ENCODE measurements at regions not wholly inside any gene's neighbourhood (a gene's known extent, or its start where the extent isn't known, plus 50 kb on each side); places are given as distances from the start of the nearest gene placed in this dataset.

- no peak for TF ChIP-seq CTCF (IDR thresholded peaks at IDR 0.05)
- no peak for TF ChIP-seq EP300 (IDR thresholded peaks at IDR 0.05)
- TF ChIP-seq POLR2A (IDR thresholded peaks at IDR 0.05): no peak
- no peaks in the 10 kb centered on the region for H3K9me3 ChIP-seq
- no peak overlapping the region for H3K27ac ChIP-seq
- H3K27me3 ChIP-seq: no peaks in the 10 kb centered on the region
- H3K4me1 ChIP-seq: no peaks in the 10 kb centered on the region
- H3K4me3 ChIP-seq: no peak overlapping the region
- H3K36me3 ChIP-seq: no peaks in the 10 kb centered on the region
- no peak for DNase-seq (ENCODE audit: low spot score in 2 of 2)
- 62 to 68% methylated on average over 4 of the region's 4 CpGs for WGBS, 2 donors
These were observed 93.2 kb upstream of the ALX4 start for GRCh38 chr11:44403176-44403575.

GRCh38 chr11:44403587-44404273 lies 93.8 kb upstream of the ALX4 start:
- 55 to 60% methylated on average over 6 of the region's 6 CpGs for WGBS, 2 donors
- Histone ChIP-seq H3K36me3 (no peaks in the 10 kb centered on the region), H3K9me3 (no peaks in the 10 kb centered on the region), H3K27me3 (no peaks in the 10 kb centered on the region), H3K4me1 (no peaks in the 10 kb centered on the region), H3K4me3 (no peak overlapping the region), H3K27ac (no peak overlapping the region)
- TF ChIP-seq POLR2A (IDR thresholded peaks at IDR 0.05) (no peak), EP300 (IDR thresholded peaks at IDR 0.05) (no peak), CTCF (IDR thresholded peaks at IDR 0.05) (no peak)
- no peak for DNase-seq (ENCODE audit: low spot score in 2 of 2)

GRCh38 chr11:44404301-44404700 lies 94.4 kb upstream of the ALX4 start:
- Histone ChIP-seq H3K27me3 (no peaks in the 10 kb centered on the region), H3K4me1 (no peaks in the 10 kb centered on the region), H3K36me3 (no peaks in the 10 kb centered on the region), H3K27ac (no peak overlapping the region), H3K4me3 (no peak overlapping the region), H3K9me3 (no peaks in the 10 kb centered on the region)
- 72 to 74% methylated on average over 6 of the region's 6 CpGs for WGBS, 2 donors
- TF ChIP-seq CTCF (IDR thresholded peaks at IDR 0.05) (no peak), POLR2A (IDR thresholded peaks at IDR 0.05) (no peak), EP300 (IDR thresholded peaks at IDR 0.05) (no peak)
- no peak for DNase-seq (ENCODE audit: low spot score in 2 of 2)

- Histone ChIP-seq H3K4me1 (no peaks in the 10 kb centered on the region), H3K4me3 (no peak overlapping the region), H3K27me3 (no peaks in the 10 kb centered on the region), H3K36me3 (no peaks in the 10 kb centered on the region), H3K27ac (no peak overlapping the region), H3K9me3 (no peaks in the 10 kb centered on the region)
- DNase-seq (ENCODE audit: low spot score in 2 of 2): no peak
- 67 to 68% methylated on average over 10 of the region's 10 CpGs for WGBS, 2 donors
- no peak for TF ChIP-seq CTCF (IDR thresholded peaks at IDR 0.05)
- no peak for TF ChIP-seq EP300 (IDR thresholded peaks at IDR 0.05)
- no peak for TF ChIP-seq POLR2A (IDR thresholded peaks at IDR 0.05)
These were observed 94.9 kb upstream of the ALX4 start for GRCh38 chr11:44404736-44405395.

DNA sequence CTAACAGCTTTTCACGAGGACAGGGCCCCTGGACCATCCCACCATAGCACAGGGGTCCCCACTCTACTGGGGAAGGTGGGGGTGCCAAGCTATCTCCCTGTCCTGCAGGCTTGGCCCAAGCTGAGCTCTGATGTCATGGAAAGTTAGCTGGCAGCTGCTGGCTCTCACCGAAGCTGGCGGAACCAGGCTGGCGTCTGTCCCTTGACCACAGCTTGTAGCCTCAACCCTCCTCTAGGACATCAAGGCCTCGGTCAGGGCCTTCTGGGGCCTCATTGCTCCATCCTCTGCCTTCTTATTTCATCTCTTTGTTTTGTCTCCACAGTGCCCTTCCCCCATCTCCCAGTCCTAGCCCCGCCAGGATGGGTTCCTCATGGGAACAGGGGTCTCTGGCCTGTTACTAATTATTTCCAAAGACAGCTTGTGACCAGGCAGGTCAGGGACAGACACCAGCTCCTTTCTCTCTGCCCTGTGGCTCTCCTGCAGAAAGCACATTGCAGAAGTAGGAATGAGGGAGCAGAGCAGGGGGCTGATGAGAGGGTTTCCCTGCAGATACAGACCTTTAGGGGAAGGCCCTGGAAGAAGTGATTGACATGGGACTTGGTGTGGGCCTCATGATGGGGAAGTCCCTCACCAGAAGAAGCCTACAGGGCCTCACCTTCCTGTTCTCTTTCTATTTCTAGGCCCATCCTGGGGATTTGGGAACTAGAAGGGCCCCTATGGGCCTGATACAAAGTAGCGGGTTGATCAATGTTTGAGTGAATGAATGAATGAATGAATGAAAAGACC lies 97.5 kb upstream of the ALX4 start:
- no peak overlapping the region for H3K4me3 ChIP-seq
- no peaks in the 10 kb centered on the region for H3K36me3 ChIP-seq
- no peaks in the 10 kb centered on the region for H3K9me3 ChIP-seq
- no peak for DNase-seq (ENCODE audit: low spot score in 2 of 2)
- TF ChIP-seq EP300 (IDR thresholded peaks at IDR 0.05) (no peak), POLR2A (IDR thresholded peaks at IDR 0.05) (no peak), CTCF (IDR thresholded peaks at IDR 0.05) (no peak)
- 58 to 75% methylated on average over 7 of the region's 7 CpGs for WGBS, 2 donors
- H3K27ac ChIP-seq: no peak overlapping the region
- no peaks in the 10 kb centered on the region for H3K4me1 ChIP-seq
- H3K27me3 ChIP-seq: no peaks in the 10 kb centered on the region

All from tibial nerve (tissue), 4 donors.